H1 (cell line): ENCODE measurements at regions not wholly inside any gene's neighbourhood (a gene's known extent, or its start where the extent isn't known, plus 50 kb on each side); places are given as distances from the start of the nearest gene placed in this dataset.

Experiments used
- SP2 ChIP-seq: IDR thresholded peaks from 2 replicates; pipeline ENCODE4 v1.6.1; 2012; ENCODE audit warnings: mild to moderate bottlenecking, low read length, inconsistent platforms
- TF ChIP-seq, protein P1 (sequence below): IDR thresholded peaks from 2 replicates; pipeline ENCODE4 v1.6.1; 2012; ENCODE audit warnings: low read length, inconsistent platforms

DNA sequence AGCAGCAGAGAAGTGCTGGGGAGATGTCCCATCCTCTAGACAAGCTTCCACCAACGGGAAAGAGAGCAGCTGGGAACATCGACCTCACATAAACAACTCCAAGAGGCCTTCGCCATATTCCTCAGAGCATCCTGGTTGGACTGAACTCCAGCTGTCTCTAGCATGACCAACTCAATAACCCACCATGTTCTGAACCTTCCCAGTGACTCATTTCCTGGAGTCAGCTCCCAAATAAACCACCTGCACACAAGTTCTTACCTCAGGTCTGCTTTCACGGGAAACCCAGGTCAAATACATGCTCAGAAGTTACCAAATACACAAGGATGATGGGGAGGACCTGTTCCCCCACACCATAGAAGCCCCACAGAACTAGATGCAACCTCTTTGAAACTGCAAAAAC, 878.5 kb downstream of the UQCRFS1 start (continued):
- TF ChIP-seq, protein P1, sequence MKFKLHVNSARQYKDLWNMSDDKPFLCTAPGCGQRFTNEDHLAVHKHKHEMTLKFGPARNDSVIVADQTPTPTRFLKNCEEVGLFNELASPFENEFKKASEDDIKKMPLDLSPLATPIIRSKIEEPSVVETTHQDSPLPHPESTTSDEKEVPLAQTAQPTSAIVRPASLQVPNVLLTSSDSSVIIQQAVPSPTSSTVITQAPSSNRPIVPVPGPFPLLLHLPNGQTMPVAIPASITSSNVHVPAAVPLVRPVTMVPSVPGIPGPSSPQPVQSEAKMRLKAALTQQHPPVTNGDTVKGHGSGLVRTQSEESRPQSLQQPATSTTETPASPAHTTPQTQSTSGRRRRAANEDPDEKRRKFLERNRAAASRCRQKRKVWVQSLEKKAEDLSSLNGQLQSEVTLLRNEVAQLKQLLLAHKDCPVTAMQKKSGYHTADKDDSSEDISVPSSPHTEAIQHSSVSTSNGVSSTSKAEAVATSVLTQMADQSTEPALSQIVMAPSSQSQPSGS: no peak
- no peak for TF ChIP-seq SP2
